ENCODE measurements at regions not wholly inside any gene's neighbourhood (a gene's known extent, or its start where the extent isn't known, plus 50 kb on each side); places are given as distances from the start of the nearest gene placed in this dataset.

DNA sequence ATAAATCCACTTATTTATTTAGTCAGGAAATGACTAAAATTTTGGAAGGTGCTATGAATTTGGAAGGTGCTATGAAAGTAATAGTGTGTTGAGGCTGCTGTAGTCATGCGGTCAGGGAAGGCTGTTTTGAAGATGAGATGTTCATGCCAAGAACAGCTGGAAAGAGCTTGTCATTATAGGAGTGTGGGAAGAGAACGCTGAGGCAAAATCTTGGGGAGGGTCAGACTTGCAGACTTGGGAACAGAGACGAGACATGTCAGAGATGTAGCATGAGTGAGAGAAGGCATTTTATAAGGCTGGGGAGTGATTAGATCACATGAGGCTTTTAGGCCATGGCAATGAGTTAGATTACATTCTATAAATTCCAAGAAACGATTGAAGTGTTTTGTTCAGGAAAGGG, 124.0 kb upstream of the B3GAT2 start:
- Histone ChIP-seq H3K9me3 (no peaks in the 10 kb centered on the region), H3K4me1 (ENCODE audit: low read depth) (no peaks in the 10 kb centered on the region), H3K4me3 (no peak overlapping the region), H3K36me3 (ENCODE audit: low read depth) (no peaks in the 10 kb centered on the region)
- intact Hi-C loops (cut with DNase I, micrococcal nuclease): no loop called here
- DNase-seq: no peak
- TF ChIP-seq, protein P1, sequence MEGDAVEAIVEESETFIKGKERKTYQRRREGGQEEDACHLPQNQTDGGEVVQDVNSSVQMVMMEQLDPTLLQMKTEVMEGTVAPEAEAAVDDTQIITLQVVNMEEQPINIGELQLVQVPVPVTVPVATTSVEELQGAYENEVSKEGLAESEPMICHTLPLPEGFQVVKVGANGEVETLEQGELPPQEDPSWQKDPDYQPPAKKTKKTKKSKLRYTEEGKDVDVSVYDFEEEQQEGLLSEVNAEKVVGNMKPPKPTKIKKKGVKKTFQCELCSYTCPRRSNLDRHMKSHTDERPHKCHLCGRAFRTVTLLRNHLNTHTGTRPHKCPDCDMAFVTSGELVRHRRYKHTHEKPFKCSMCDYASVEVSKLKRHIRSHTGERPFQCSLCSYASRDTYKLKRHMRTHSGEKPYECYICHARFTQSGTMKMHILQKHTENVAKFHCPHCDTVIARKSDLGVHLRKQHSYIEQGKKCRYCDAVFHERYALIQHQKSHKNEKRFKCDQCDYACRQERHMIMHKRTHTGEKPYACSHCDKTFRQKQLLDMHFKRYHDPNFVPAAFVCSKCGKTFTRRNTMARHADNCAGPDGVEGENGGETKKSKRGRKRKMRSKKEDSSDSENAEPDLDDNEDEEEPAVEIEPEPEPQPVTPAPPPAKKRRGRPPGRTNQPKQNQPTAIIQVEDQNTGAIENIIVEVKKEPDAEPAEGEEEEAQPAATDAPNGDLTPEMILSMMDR (IDR thresholded peaks at IDR 0.05): no peak
- ATAC-seq: no peak

DNA sequence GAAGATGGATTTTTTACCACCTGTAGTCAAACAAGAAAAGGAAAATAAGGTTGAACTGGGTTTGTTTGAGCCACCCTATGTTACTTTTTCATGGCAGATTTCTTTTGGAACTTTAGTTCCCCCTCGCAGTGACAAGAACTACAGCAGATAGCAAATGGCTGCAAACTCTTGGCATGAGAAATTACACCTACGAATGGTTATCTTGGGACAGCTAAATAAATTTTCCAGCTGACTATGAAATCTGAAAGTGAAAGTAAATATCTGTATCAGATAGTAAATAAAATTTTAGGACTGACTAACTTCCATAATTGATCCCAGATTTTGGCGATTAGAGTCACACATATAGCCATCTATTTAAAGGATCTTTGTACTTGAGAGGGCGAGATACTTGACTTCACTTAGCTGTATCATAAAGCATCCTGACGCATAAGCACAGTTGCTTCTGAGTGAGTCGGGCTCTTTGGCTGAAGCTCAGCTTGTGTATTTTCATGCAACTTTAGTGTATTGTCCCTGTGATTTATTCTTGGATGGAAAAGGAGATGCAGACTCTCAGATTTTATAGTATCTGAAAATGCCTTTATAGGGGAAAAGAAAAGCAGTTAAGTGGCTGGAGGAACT, 125.3 kb upstream of the B3GAT2 start:
- Histone ChIP-seq H3K4me1 (ENCODE audit: low read depth) (no peaks in the 10 kb centered on the region), H3K36me3 (ENCODE audit: low read depth) (no peaks in the 10 kb centered on the region), H3K9me3 (no peaks in the 10 kb centered on the region), H3K4me3 (no peak overlapping the region)
- TF ChIP-seq, protein P1 (IDR thresholded peaks at IDR 0.05): no peak
- DNase-seq (no peak), ATAC-seq (no peak)
- intact Hi-C loops (cut with DNase I, micrococcal nuclease): no loop called here

DNA sequence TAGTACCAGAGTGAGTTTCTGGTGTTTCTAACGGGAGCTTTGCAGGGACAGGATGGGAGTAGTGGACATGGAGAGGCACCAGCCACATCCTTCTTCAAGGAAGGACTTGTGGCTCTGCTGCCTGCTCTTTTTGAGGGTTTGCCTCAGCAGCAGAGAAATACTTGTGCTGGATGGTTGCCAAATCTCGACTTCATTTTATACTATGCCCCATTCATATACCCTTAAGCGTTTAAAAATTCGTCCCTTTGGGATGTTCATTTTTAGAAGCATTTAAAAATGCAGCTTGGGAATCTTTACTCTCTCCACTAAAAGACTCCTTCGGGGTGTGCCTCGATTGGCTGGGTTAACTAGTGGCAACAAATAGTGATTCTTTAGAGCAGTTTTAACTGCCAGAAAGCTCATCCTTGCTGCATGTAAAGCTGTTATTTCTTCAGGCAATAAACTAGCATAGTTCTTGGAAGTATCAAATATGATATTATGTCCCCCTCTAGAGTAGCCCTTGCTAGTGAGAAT, 126.5 kb upstream of the B3GAT2 start:
- no peaks in the 10 kb centered on the region for H3K9me3 ChIP-seq
- TF ChIP-seq, protein P1 (IDR thresholded peaks at IDR 0.05): no peak
- H3K4me3 ChIP-seq: no peak overlapping the region
- no peaks in the 10 kb centered on the region for H3K4me1 ChIP-seq (ENCODE audit: low read depth)
- no peak for DNase-seq
- intact Hi-C loops (cut with DNase I, micrococcal nuclease): no loop called here
- no peak for ATAC-seq
- no peaks in the 10 kb centered on the region for H3K36me3 ChIP-seq (ENCODE audit: low read depth)

DNA sequence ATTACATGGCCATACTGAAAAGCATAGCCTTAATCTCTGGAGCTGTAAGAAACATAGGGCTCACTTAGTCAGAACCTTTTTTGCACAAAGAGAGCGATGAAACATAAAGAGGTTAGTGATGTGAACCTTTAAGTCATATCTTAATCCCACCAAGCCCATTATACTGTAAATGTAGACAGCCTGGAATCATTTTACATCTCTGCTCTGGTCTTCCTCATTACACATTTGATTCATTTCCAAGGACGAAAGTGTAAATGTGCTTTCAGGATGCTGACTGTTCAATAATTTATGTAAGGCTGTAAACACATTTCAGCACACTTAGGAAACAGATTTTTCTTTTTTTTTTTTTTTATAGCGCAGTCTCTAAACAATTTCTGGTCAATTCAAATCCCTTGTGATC, 131.3 kb upstream of the B3GAT2 start:
- TF ChIP-seq, protein P1 (IDR thresholded peaks at IDR 0.05): no peak
- Histone ChIP-seq H3K36me3 (ENCODE audit: low read depth) (no peaks in the 10 kb centered on the region), H3K4me3 (no peak overlapping the region), H3K9me3 (no peaks in the 10 kb centered on the region), H3K4me1 (ENCODE audit: low read depth) (no peaks in the 10 kb centered on the region)
- intact Hi-C loops (cut with DNase I, micrococcal nuclease): no loop called here
- no peak for ATAC-seq
- DNase-seq: no peak

DNA sequence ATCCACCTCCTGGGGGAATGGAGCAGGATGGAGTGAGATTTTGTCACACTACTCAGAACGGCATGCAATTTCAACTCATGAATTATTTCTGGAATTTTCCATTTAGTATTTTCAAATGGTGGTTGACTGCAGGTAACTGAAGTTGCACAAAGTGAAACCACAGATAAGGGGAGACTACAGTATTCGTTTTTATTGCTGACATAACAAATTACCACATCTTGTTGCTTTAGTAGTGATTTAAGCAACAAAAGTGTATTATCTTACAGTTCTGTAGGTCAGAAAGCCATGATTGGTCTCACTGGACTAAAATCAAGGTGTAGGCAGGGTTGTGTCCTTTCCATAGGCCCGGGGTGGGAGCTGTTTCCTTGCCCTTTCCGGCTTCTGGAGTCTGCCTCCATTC, 133.4 kb upstream of the B3GAT2 start:
- intact Hi-C loops (cut with DNase I, micrococcal nuclease): no loop called here
- TF ChIP-seq, protein P1 (IDR thresholded peaks at IDR 0.05): no peak
- DNase-seq (no peak), ATAC-seq (no peak)
- Histone ChIP-seq H3K9me3 (no peaks in the 10 kb centered on the region), H3K36me3 (ENCODE audit: low read depth) (no peaks in the 10 kb centered on the region), H3K4me3 (no peak overlapping the region), H3K4me1 (ENCODE audit: low read depth) (no peaks in the 10 kb centered on the region)

DNA sequence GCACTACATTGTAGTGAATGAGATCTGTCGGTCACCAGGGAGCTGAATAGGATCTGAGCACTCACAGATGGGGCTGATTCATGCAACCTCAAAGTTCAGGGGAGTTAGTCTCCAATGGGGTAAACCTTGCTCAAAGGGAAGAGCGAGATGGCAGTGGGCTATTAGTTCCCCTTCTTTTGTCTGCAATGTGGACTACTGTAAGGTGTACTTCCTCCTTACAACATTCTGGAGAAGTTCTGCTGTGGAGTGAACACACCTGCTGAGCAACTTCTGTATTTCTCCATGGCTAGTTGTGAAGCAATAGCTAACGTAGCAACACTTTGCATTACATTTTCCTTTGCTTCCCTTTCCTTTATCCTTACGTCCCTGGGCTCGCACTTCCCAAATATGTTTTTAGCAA, 134.3 kb upstream of the B3GAT2 start:
- intact Hi-C loops (cut with DNase I, micrococcal nuclease): no loop called here
- TF ChIP-seq, protein P1 (IDR thresholded peaks at IDR 0.05): no peak

More for the DNA sequence above, 134.3 kb upstream of the B3GAT2 start:
- Histone ChIP-seq H3K4me1 (ENCODE audit: low read depth) (no peaks in the 10 kb centered on the region), H3K36me3 (ENCODE audit: low read depth) (no peaks in the 10 kb centered on the region), H3K4me3 (no peak overlapping the region), H3K9me3 (no peaks in the 10 kb centered on the region)
- ATAC-seq (no peak), DNase-seq (no peak)

All from mucosa of descending colon (tissue), 3 donors.